HFF-Myc (cell line): ENCODE measurements at regions not wholly inside any gene's neighbourhood (a gene's known extent, or its start where the extent isn't known, plus 50 kb on each side); places are given as distances from the start of the nearest gene placed in this dataset.

Experiments used
- DNase-seq: peaks from one replicate; pipeline ENCODE4 v3.0.0-alpha.2; 2011; ENCODE audit warnings: low read depth; ENCODE audit errors: extremely low read depth
- H3K4me3 ChIP-seq: replicated peaks from 2 replicates; pipeline ENCODE4 v1.5.1; 2011; ENCODE audit warnings: low read depth, mild to moderate bottlenecking, control low read depth, low read length
- TF ChIP-seq, protein P1 (sequence below): IDR thresholded peaks from 2 replicates; pipeline ENCODE4 v1.5.1; 2012; ENCODE audit warnings: mild to moderate bottlenecking, low read depth, low read length, control low read depth; ENCODE audit errors: missing control alignments

DNA sequence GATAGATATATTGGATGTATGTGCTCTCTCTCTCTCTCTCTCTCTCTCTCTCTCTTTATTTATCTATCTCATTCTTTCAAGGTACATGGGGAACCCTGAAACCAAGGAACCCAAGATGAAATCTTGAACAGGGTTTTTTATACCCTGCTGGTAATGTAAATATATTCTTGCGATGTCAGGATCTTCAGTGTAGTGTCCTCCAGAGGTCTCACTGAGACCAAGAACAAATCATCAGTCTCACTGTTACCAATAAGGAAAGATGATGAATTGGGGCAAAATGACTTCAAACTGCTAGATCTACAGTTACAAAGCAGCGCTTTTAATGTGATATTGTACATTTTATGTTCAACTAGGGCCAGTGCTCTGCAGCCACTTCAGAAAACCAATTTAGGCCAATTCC lies 423.5 kb downstream of the ANKRD7 start:
- no peak for DNase-seq
- TF ChIP-seq, protein P1, sequence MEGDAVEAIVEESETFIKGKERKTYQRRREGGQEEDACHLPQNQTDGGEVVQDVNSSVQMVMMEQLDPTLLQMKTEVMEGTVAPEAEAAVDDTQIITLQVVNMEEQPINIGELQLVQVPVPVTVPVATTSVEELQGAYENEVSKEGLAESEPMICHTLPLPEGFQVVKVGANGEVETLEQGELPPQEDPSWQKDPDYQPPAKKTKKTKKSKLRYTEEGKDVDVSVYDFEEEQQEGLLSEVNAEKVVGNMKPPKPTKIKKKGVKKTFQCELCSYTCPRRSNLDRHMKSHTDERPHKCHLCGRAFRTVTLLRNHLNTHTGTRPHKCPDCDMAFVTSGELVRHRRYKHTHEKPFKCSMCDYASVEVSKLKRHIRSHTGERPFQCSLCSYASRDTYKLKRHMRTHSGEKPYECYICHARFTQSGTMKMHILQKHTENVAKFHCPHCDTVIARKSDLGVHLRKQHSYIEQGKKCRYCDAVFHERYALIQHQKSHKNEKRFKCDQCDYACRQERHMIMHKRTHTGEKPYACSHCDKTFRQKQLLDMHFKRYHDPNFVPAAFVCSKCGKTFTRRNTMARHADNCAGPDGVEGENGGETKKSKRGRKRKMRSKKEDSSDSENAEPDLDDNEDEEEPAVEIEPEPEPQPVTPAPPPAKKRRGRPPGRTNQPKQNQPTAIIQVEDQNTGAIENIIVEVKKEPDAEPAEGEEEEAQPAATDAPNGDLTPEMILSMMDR: no peak
- no peak overlapping the region for H3K4me3 ChIP-seq

DNA sequence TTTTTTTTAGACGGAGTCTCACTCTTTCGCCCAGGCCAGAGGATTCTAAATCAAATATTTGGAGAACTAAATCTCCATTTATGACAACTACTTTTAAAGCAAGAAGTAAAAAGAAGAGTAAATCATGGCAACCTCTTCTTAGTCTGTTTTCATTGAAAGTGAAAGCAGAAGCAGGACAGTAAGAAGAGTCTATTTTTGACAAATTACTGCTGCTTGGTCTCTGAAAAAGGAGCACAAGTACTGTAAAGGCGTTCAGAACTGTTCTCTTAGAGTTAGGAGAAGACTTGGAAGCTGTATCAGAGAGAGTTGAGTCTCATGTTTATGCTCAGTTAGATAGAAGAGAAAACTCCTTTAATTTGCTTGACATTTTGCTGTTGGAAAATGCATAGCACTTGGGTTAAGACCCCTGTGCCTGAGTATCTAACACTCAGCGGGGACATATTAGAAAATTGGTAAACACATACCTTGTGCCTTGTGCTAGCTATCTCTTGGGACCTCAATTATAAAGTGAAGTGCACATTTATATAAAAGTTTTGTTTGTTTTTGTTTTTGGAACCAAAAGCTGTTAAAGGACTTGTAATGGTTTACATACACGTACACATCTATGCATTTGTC lies 433.0 kb downstream of the ANKRD7 start:
- H3K4me3 ChIP-seq: no peak overlapping the region
- TF ChIP-seq, protein P1: no peak
- DNase-seq: no peak

DNA sequence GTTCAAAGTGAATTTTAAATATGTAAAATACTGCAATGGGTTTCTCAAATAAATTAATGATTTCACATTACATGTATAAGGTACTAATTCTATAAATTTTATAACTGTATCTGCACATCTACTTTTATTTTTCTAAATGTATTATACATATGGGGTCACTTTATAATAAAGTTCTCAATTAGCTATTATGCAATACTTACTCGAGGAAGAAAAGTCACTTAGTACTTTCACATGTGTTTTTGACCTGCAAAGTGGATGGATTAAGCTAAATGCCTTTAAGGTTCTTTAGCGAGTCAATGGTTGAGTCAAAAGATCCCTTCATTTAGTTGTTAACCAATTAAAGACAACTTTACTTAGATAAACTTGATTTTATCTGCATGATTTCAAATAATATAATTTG lies 437.8 kb downstream of the ANKRD7 start:
- no peak for DNase-seq
- TF ChIP-seq, protein P1: no peak
- H3K4me3 ChIP-seq: no peak overlapping the region

DNA sequence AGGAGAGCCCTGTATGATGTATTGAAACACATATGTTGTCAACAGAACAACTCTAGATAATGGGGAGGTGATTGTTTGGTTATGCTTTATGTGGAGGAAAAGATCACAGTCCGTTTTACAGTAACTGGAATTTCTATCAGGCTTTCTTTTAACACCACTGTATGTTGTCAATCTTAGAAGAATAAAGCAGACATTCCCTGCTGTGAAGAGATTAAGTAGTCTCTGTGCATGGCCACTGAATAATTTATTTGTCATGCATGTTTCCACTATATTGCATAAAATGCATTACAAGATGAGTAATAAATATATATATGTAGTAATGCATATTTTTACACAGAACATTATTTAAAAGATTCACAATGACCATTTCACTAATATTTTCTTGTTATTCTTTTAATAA lies 440.0 kb downstream of the ANKRD7 start:
- H3K4me3 ChIP-seq: no peak overlapping the region
- DNase-seq: no peak
- TF ChIP-seq, protein P1: no peak

DNA sequence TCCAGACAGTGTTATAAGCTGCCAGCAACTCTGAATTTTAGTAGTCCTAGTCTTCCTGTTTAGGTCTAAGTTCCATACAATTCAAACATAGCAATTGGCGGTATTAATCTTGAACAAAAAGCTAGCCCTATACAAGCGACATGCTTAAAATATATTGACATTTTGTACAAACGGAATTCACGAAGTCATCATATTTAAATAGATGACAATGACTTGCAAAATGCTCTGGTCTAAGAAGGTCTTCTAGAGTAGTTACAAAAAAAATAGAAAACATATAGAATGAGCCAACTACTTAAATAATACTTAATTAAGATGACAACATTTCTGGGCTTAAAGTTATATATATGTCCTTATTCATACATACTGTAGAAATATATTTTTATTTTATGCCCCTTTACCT lies 446.6 kb downstream of the ANKRD7 start:
- H3K4me3 ChIP-seq: no peak overlapping the region
- TF ChIP-seq, protein P1: no peak
- DNase-seq: no peak

DNA sequence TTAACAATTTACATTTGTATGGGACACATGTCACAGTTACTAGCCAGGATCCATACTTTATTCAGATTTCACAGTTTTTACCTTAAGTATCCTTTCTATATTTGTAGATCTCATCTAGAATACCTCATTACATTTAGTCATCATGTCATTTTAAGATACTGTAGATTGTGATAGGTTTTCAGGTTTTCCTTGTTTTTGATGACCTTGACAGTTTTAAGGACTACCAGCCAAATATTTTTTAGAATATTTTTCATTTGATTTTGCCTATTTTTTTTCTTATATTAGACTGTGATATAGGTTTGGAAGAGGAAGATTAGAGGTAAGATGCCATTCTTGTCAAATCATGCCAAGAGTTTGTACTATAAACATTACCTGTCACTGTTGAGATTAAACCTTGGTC lies 460.3 kb downstream of the ANKRD7 start:
- TF ChIP-seq, protein P1: no peak

DNA sequence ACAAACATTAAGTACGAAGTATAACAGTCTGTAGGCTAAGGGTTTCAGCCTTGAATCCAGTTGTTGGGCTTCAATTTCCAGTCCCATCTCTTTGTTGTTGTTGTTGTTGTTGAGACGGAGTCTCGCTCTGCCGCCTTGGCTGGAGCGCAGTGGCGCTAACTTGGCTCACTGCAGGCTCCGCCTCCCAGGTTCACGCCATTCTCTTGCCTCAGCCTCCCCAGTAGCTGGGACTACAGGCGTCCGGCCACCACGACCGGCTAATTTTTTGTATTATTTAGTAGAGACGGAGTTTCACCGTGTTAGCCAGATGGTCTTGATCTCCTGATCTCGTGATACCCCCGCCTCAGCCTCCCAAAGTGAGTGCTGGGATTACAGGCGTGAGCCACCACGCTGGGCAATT lies 464.9 kb downstream of the ANKRD7 start:
- H3K4me3 ChIP-seq: no peak overlapping the region
- TF ChIP-seq, protein P1: no peak
- no peak for DNase-seq

More for the DNA sequence above, 460.3 kb downstream of the ANKRD7 start:
- no peak overlapping the region for H3K4me3 ChIP-seq
- DNase-seq: no peak
